Glomerular visceral epithelial cell (primary cell): ENCODE measurements at regions not wholly inside any gene's neighbourhood (a gene's known extent, or its start where the extent isn't known, plus 50 kb on each side); places are given as distances from the start of the nearest gene placed in this dataset.
A peak's percentile ranks its signal among the peaks of the same experiment; 100 is the strongest.

Experiments used
- DNase-seq: peaks from one replicate; pipeline ENCODE4 v3.0.0-alpha.2; 2016; ENCODE audit errors: extremely low spot score

DNA sequence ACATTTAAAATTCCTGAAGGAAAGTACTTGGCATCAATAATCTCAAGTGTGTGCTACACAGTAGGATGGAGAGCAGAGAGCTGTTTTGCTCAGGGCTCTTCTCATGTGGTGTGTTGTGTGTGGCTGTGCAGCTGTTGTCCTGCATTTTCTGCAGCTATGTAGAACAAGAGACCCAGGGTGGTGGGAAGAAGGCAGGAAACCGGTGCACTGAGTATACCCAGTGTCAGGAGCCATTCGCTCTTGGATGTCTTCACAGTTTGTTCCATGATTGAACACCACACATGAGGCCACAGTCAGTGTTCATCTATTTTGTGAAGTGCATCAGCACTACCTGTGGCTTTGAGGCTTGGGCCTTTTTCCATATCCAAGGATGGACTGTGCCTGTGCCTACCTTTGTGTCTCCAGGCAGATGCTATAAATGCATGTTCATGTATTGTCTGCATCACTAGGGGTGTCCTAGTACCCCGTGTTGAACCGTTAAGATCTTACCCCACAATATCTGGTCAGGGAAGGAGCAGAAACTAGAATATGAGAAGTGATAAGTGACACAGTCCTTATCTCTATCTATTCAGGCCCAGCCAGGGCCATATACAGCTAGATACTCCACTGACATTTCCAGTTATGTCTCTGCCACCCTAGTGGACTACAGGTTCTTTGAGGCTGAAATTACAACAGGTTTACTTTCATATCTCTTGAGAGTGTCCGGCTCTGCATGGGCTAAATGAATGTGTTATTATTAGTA, 194.3 kb downstream of the NR2F2 start:
- no peak for DNase-seq

DNA sequence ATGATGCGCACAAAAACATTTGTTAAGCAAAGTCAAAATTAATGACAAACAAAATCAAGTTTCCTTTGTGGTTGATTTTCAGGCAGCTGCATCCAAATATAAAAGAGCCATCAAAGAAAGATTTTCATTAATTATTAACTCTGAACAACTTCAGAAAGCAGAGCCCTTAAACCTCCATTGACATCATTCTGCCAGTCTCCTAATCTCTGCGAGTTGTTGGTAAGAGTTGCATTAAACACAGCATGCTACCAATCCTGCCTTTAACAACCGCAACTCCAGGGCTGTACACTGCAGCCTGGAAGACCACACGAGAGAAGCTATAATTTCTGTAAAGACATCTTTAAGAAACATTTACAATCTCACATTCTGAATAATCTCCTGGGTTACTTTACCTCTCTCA, 204.6 kb downstream of the NR2F2 start:
- DNase-seq, result no peak

DNA sequence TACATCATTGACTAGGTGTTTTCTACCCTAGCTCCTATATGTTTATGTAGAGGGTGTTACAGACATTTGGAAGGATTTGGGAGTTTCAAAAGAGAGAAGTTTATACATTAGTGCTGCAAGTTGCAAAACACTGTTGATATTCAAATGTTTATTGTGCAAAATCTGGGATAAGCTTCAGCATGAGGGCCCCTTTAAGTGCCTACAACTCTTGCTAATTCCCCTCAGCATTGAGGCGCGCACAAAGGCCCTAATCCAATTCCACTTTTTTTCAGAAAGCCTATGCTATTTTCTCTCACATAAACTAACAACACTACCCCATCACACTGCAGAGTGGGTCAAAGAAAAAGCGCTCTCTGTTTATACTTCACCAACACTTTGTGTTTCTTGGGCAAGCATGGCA, 208.0 kb downstream of the NR2F2 start:
- DNase-seq, result no peak

DNA sequence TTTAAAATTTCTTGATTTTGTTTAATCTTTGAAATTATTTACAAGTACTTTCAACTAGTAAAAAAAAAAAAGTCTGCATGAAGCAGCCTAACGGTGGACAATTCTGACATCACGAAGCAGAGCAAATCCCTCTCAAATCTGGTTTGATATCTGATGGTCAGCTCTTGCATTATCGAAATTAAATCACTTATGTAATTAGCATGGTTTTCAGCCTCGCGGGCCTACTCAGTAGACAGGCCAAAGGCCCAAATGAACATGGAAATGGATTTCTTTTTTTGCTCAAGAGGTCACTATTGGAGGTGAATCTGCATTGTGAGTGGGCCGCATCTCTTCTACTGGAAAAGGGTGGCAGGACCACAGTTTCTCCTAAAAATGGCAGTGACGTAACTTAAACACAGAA, 209.8 kb downstream of the NR2F2 start:
- DNase-seq, result no peak

DNA sequence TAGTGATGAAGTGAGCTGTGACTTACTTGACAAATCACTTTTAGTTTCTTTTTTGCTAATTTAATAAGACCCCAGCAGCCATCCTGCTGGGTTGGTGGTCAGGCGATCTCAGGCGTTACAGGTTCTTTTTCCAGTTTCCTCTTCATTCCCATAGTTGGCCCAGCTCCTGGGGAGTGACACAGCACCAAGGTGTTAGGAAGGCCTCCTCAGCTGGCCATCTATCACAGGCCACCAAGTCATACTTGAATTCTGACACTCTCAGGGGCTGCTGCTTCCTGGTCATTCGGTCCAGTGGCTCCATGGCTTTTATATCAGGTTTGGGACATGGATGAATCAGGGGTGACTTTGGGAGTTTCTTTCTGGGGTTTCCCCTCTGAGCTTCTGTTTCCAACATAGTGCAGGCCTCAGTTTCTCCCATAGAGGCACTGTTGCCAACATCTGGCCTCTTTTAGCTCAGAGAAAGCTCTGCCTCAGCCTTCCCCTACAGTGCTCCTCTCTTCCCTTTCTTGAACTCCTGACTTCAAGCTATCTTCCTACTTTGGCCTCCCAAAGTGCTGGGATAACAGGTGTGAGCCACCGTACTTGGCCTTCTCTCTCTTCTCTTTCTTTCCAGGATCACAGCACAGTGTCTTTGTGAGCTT, 211.8 kb downstream of the NR2F2 start:
- no peak for DNase-seq

DNA sequence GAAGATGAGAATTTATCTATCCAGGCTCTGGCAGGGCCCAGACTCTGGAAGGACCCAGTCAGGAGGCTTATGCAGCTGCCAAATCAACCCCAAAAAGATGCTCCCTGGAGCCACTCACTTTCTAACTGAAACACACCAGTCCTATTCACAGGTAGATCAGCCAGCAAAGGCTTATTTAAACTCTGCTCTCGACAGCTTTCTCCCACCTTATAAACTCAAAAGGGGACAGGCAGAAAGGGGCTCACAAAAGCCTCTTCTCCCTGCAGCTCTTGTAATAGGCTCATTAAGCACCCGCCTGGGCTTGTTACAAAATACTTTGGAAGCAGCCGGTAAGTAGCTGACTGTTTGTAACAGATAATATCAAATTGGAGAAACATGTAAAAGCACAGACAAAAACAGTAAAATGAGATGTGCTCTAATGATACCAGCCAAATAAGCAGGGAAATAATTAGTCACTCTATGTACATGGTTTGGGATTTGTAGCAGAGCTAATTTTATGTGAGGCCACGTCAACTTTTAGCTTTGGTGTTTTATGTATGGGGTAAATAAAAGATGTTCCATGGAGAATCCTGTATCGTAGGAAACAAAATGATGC, 213.8 kb downstream of the NR2F2 start:
- no peak for DNase-seq

DNA sequence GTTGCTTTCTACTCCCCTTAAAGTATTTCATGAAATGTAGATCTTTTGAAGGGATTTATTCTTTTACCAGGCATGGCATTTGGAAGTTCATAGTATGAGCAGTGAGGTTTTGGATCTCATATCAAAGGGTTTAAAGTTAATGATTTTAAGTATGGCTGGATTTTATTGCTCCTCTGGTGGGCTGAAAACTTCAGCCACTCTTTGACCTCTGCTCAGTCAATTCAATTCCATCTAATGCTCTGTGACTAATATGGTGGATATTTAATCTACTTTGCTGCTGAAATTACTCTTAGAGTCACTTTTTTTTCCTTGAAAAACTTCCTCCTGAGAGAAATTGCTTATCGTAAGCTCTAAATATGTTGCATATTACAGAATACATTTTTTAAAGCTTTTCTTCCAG, 218.6 kb downstream of the NR2F2 start:
- peak; percentile 37 for DNase-seq

DNA sequence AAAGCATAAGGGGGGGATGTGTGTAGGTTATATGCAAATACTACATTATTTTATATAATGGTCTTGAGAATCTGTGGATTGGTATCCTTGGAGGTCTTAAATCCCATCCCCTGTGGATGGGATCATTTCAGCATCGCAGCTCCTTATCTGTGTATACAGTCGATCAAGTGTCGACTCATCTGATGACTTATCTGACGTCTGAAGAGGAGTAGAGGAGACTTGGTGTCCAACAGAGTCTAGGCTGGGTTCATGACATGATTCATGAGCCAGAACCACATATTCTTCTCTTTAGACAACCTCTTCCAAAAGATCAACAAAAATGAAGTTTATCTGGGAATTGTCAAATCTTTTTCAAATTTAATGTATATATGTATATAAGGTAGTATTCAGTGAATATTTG, 220.7 kb downstream of the NR2F2 start:
- no peak for DNase-seq

DNA sequence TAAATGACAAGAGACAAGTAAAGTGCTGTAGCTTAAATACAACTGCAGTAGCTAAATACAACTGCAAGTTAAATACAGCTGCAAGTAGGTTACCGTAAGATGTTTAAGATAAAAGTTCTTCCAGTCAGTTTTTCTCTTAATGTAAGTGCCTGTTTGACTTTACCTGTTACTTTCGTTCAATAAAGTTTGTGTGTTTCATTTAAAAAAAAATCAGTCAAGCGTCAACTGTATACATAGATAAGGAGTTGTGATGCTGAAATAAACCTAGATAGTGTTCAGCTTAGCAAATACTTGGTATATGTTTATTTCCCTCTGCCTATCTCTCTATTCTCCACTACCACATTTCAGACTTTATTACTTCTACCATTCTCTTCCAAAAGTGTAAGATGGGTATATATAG, 221.2 kb downstream of the NR2F2 start:
- DNase-seq, result no peak

DNA sequence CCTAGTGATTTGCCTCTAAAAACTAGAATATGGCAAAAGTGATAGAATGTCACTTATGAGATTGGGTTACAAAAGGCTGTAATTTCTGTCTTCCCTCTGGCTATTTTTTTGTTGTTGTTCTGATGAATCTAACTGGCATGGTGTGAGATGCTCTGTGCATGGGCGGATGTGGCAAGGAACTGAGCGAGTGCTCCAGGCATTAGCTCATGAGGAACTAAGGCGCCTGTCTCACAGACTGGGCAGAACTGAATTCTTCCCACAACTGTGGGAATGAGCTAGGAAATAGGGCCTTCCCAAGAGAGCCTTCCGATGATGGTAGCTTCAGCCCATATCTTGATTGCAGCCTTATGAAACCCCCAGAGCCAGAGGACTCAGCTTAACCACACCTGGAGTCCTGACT, 222.5 kb downstream of the NR2F2 start:
- peak; percentile 62 for DNase-seq

DNA sequence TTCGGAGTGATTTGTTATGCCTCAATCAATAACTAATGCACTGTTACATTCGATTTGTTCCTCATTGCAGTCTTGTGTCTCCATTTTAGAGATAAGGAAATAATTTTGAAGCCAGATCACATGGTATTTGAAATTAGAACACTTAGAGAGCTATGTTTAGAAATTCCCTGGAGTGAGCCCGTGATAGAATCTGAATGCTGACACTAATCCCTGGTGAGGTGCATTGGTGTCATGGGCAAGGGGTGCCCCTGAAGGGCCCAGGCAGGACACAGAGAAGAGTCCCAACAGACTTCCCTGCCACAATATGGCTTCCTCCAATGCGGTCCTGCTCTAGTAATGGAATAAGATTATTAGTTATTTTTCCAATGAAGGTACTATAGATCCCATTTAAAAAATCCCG, 223.0 kb downstream of the NR2F2 start:
- no peak for DNase-seq

DNA sequence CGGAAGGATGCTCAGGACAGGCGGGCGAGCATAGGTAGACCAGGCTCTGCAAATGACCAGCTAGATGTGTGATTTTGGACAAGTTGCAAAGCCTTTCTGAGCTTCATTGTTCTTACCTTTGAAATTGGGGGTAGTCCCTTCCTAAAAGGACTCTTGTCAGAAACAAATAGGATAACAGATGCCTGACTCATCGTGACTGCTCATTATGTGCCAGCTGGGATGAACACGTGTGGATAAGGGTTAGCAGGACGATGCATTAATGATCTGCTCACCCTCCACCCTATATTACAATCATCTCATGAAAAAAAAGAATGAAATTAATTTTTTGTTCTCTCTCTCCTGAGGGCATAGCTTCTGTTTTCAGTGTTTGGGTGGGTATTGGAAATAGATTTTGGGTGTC, 223.4 kb downstream of the NR2F2 start:
- DNase-seq, result no peak

DNA sequence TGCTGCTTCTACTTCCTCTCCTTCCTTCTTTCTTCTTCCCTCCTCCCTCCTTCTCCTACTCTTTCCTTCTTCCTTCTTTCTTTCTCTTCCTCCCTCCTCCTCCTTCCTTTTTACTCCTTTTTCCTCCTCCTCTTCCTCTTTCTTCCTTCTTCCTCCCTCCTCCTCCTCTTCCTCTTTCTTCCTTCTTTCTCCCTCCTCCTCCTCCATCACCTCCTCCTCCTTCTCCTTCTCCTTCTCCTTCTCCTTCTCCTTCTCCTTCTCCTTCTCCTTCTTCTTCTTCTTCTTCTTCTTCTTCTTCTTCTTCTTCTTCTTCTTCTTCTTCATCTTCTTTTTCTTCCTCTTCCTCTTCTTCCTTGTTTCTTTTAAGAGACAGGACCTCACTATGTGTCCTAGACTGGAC, 224.0 kb downstream of the NR2F2 start:
- DNase-seq, result no peak

DNA sequence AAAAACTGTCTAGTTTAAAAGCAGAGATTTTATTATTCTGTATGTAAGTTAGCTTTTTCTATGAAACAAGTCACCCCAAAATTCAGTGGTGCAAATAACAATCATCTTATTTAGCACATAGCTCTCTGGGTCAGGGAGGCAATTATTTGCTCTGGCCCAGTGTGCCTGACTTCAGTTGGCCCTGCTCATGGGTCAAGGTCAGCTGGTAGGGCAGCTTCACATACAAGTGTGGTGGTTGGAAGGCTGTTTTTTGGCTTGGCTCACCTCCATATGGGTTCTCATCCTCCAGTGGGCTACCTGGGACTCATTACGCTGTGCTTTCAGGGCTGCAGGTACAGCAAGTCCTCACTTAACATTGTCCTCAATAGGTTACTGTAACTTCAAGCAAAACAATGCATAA, 228.6 kb downstream of the NR2F2 start:
- DNase-seq, result no peak

DNA sequence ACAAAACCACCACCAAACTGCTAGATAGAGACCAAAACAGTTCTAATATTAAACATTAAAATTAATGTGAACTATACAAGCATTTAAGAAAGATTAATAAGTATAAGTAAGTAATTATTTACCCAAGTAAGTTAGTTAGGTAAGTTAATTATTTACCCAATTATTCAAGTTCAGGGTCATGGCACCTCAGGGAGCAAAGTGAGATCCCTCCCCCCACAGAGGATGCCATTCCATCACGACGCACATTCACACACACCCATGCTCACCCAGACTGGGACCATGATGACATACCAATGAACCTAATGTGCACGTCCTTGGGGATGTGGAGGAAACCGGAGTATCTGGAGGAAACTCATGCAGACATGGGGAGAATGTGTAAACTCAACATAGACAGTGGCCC, 229.1 kb downstream of the NR2F2 start:
- DNase-seq, result no peak

DNA sequence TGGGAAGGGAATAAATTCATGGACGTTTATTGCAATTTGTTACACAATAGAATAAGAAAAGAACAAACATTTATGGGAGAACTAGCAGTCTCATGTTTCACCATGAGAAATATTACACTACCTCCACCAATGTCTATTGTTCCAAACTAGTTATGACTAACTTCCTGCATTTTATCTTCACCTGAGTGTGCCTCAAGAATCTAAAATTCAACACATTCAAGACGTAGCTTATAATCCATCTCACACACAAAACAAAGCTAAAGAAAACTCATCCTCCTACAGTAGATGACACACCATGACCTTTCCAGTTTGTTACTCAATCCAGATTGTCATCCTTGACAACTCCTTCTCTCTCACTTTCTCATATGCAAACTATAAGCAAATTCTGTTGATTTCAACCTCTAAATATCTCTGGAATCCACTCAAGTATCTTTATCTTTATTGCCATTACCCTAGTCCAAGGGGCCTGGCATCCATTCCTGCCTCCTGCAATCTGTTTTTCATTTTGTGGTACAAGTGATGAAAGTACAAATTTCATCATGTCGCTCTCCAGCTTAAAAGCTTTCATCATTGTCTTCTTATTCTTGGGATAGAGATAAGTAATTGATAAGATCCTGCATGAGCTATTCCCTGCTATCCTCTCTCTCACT, 229.9 kb downstream of the NR2F2 start:
- no peak for DNase-seq

DNA sequence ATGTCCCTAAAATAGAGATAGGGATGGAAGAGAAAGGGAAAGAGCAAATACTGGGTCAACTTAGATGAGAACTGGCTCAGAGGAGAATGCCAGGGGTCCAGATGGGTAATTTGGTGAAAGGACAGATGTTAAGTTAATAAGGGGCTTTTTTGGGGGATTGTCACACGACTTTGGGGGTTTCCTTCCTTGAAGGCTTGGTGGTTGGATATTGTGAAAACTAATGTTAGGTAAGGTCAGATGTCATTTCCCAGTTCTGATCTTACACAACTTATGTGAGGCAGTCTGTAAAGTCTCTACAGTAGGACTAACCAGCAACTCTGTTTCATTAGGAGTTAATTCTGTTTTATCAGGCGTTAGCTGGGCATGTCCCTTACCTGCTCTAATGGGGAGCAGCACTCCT, 231.1 kb downstream of the NR2F2 start:
- DNase-seq, result no peak

DNA sequence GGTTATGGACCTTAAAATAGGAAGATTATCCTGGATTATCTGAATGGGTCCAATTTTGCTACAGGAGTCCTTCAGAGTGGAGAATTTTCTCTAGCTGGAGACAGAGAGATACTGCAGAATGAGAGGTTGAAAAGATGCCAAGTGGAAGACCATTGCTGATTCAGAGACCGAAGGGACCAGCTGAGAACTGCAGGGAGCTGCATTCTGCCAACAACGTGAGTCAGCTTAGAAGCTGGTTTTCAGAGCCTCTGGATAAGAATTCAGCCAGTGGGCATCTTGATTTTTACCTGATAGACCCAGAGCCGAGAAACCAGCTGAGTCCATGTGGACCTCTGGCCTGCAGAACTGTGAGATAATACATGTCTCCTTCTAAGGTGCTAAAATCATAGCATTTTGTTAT, 234.0 kb downstream of the NR2F2 start:
- no peak for DNase-seq

DNA sequence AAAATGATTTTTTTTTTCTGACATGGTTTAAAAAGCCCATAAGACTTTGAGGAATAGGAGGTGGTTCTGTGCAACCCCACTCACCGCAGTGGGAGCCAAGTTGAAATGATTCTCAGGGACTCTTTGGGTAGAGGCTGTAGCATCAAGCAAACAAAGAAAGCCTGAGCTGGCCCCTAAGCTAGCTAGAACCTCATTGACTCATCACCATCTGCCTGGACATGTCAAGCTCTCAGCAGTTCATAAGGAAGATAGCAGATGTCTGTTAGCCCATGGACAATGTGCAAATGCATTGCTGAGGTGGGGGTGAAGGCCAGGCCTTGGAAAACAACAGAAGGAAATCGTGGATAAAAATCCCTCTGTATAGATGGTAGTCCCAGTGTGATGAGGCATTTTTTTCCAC, 234.8 kb downstream of the NR2F2 start:
- DNase-seq, result no peak

DNA sequence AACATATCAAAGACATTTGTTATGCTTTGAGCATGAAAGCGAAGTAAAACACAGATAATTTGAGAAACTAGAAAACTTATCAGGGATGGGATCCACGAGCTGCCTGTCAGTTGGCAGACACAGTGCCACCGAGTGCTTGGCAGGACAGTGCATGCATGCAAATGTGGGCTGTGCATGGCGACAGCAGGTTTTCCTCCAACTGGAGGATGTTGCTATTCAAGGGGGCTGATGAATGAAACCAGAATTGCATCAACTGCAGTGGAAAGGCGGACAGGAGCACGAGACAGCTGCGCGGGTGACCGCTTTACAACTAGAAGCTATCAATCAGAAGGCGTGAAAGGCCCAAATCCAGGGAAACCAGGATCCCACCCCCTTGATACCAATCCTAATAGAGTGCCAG, 244.3 kb downstream of the NR2F2 start:
- DNase-seq, result no peak

DNA sequence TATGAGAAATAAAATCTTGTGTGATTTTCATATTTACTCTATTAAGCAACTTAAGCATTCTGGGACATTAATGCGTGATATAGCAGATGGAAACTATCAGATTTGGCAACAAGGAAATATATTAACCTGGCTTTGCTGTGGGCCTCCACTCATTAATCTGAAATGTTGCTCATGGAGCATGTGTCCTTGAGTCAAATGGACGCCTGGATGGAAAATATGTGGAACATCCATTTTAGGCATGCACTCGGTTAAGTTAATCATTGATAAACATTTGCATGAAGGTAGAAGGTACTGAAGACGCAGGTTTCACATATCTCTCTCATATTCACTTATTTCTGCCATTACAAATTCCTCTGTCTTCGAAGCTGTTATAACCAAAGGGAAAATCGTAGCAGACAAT, 246.1 kb downstream of the NR2F2 start:
- no peak for DNase-seq

DNA sequence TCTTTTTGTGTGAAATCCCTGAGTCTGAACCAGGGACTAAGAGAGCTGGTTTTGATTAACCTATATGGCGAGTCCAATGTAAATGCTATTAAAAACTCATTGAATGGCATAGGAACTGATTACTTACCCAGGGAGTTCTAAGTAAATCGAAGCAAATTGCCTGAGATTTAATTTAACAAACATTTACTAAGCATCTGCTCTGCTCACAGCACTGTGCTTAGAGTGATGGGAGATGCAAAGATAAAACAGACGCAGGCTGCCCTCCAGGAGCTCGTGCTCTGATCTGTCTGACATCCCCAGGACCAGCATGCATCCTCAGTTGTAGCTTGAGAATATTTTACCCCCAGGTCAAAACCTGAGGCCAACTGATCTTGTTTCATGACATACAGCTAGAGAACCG, 247.9 kb downstream of the NR2F2 start:
- no peak for DNase-seq

DNA sequence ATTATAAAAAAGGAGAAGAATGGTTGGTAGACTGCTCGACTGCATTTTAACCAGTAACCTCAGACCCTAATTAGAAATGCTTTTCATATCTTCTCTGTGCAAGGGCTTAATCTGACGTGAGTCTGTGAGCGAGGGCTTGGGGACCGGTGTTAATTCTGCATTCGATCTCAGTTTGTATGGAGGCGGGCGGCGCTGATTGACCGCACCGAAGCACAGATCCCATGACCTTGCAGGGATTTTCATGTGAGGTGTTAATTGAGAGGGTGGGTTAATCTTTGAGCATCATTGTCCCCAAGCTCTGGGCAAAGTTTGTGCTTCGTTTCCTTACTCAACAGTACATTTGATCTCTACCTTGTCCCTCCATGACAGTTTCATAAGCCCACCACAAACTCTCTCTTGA, 250.9 kb downstream of the NR2F2 start:
- no peak for DNase-seq
